H1 (cell line): ENCODE measurements at regions not wholly inside any gene's neighbourhood (a gene's known extent, or its start where the extent isn't known, plus 50 kb on each side); places are given as distances from the start of the nearest gene placed in this dataset.

ENCODE experiments used
- CTCF ChIP-seq, 3 experiments: IDR thresholded peaks; 1 replicate in 2 of 3; 2 replicates in 1 of 3; pipeline versions ENCODE4 v1.5.1 to v1.6.1; 2011; ENCODE audit warnings: low read length in 3 of 3, mild to moderate bottlenecking in 3 of 3, inconsistent platforms in 2 of 3, low read depth in 1 of 3, moderate library complexity in 1 of 3; ENCODE audit not compliant: insufficient read depth in 1 of 3; ENCODE audit errors: control extremely low read depth in 1 of 3
- EZH2 ChIP-seq: fragments of 200-600 bp; sonication (generic); IDR thresholded peaks from 2 replicates; pipeline ENCODE4 v1.7.1; 2012; ENCODE audit warnings: low read depth, mild to moderate bottlenecking, moderate library complexity, low read length, inconsistent platforms; ENCODE audit not compliant: severe bottlenecking
- POLR2AphosphoS5 ChIP-seq: IDR thresholded peaks from 2 replicates; pipeline ENCODE4 v1.6.1; 2011; ENCODE audit warnings: low read depth, low read length
- SIX5 ChIP-seq: IDR thresholded peaks from 2 replicates; pipeline ENCODE4 v1.6.1; 2011; ENCODE audit warnings: mild to moderate bottlenecking, low read depth, low read length
- SP1 ChIP-seq: IDR thresholded peaks from 2 replicates; pipeline ENCODE4 v1.6.1; 2011; ENCODE audit warnings: low read depth, low read length
- SRF ChIP-seq: IDR thresholded peaks from 2 replicates; pipeline ENCODE4 v1.6.1; 2011; ENCODE audit warnings: mild to moderate bottlenecking, low read depth, low read length, moderate library complexity
- TAF7 ChIP-seq: optimal IDR thresholded peaks from 2 replicates; pipeline ENCODE3; 2011; ENCODE audit warnings: low read depth, mild to moderate bottlenecking, inconsistent platforms, low read length, moderate library complexity, borderline replicate concordance
- TCF12 ChIP-seq: IDR thresholded peaks from 2 replicates; pipeline ENCODE4 v1.6.1; 2011; ENCODE audit warnings: low read depth, mild to moderate bottlenecking, low read length
- USF2 ChIP-seq: IDR thresholded peaks from 2 replicates; pipeline ENCODE4 v1.6.1; 2011; ENCODE audit warnings: low read length, improper control_type of control experiment

- TF ChIP-seq CTCF (IDR thresholded peaks at IDR 0.05; ENCODE audit: control extremely low read depth in 1 of 3, insufficient read depth in 1 of 3, low read depth in 1 of 3, low read length in 3 of 3) (no peak), SRF (no peak), TAF7 (no peak), SIX5 (no peak), USF2 (no peak), EZH2 (no peak), TCF12 (no peak), POLR2AphosphoS5 (no peak), SP1 (no peak)
Measured at GRCh38 chr5:81904861-81905260, 67.0 kb upstream of the ATG10 start.
